Activated CD4-positive, alpha-beta T cell treated with anti-CD3 and anti-CD28 coated beads for 4 hours (primary cell): ENCODE measurements at regions not wholly inside any gene's neighbourhood (a gene's known extent, or its start where the extent isn't known, plus 50 kb on each side); places are given as distances from the start of the nearest gene placed in this dataset.

Source experiments
- DNase-seq, 2 donors: peaks; one replicate each; pipeline ENCODE4 v3.0.0-alpha.2; 2020

DNA sequence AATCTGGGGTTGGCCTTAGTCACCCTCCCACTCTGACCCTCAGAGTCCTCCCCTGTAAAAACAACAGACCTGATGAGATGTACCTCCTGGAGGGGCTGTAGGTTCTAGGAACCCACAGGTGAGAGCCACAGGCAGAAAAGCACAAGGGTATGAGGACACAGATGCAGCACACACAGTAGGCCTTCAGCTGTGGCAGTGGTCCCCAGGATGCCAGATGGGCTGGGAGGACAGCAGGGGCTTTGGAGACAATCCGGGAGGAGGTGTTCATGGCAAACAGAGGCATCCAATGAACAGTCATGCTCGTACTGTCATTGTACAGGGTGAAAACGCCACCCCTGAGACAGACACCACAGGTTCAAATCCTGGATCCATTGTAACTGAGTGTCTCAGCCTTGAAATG lies 463.1 kb downstream of the MATN1 start:
- DNase-seq: no peak

DNA sequence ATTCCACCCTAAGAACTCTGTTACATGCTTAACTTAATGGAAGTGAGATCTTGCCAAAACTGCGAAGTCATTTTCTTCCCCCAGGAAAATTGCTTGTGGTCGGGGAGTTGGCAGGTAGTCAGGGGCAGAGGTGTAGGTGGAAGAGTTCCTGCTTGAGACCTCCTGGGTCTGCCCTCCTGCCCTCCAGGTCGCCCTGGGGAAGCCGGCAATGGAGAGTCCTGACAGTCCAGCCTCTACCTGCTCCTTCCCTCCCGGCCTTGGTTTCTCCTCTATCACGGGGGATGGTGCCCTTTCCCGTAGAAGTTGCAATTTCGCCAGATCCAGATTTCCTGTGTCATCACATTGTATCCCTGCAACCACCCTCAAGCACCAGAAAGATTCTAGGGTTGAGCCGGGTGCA lies 463.8 kb downstream of the MATN1 start:
- DNase-seq: no peak

DNA sequence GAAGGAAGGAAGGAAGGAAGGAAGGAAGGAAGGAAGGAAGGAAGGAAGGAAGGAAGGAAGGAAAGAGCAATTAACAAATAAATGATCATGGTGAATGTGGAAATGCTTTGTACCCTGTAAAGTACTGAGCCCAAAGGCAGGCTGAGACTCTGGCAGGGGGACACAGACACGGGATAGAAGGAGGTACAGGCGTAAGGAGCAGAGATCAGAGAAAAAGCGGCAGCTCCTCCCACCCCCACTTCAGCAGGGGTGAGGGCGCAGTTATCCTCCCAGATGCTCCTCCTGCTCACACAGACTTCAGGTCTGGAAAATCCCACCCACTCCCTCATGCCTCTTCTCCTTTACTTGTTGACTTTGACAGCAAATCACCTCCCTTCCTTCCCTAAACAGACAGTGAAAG lies 464.5 kb downstream of the MATN1 start:
- DNase-seq: no peak

DNA sequence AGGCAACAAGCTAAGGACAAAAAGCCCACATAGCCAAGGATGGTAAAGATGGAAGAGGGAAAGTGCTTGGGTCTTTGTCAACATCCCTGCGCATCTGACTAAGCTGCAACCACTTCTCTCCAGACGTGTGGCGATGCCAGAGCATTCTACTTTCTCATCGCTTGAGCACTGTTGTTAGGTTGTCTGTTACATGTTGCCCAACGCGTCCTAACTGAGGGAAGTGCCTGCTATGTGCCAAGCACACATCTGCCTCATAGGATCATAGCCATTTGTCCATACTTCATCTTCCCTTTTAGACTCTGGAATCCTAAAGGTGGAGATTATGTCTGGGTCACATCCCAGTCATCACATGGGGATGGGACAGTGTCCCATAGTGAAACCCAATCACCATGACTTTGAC lies 464.9 kb downstream of the MATN1 start:
- no peak for DNase-seq

DNA sequence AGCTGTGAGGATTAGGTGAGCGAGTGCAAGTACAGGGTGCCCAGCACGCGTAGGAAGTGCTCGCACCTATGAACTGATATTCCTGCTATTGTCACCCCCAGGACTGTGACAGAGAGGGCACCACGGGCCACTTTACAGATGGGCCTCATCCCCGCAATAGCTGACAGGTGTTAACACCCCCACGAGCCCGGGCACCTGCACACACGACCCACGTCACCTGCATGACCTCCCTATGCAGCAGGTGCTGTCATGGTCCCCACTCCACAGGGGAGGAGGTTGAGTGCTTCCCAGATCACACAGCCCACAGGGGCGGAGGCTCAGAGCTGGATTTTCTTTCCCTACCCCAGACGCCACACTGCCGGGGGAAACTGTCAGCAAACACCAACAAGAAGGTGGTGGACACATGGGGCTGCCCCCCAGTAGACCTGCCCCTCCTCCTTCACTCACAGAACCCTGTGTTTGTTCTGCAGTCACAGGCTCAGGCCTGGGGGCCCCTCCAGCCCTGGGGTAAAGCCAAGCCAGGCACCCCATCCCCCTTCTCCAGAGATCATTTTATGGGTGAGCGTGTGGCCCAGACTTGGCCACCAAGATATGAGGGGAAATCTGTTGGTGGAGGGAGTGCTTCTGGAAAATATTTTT lies 465.5 kb downstream of the MATN1 start:
- DNase-seq: no peak

DNA sequence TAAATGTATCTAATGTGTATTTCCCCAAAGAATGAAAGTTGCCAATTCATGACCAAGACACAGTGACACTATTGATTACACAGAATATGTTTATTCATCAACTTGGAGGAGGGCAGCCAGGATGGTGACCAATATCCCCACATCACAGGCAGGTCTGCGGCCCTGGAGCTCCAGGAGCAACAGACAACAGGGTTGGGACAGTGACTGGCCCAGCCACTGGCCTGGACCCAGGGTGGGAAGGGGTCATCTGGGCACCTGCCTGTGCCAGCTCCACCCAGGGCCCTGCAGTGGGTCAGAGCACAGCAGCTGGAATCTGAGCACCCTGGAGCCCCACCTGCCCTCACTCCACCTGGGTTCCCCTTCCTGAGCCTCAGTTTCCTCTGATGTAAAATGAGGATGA lies 466.1 kb downstream of the MATN1 start:
- DNase-seq: no peak

DNA sequence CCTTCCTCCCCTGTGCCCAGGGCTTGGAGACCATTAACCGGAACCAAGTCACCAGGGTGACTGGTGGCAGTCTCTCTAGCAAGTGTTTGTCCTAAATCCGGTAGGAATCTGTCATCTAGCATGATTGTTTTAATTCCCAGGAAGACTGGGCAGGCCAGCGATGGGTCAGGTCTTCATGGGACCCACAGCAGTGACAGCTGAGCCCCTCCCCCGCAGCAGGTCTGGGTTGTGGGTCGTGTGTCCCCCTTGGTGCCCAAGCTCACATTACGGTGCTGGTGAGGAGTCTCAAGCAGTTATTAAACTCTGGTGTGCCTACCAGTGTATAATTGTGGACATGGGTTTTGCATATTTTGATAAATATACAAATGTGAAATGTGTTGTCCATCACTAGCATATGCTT lies 466.5 kb downstream of the MATN1 start:
- DNase-seq: no peak

DNA sequence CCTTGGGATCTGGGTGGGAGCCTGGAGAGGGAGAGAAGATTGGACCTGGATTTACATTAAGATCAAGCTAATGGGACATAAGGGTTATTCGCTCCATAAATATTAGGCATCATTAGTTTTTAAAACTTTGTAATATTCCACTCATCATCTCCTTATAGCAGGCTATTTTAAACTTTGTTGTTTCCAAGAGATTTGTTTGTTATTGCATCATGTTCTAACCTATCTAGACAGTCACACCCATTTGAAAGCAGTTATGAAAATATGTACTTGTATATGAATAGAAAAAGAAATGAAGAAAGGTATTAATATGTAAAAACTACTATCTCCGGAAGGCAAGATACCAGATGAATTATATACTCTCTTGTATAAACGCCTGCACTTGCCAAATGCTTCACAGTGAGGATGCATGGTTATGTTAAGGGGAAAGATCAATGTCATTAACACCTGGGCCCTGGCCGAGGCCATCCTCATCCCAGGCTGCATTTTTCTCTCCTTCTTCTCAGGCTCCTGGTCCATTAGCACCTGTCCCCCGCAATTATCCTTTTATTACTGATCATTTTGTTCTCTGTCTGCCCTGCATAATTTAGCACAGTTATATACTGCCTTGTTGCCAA lies 468.2 kb downstream of the MATN1 start:
- no peak for DNase-seq

DNA sequence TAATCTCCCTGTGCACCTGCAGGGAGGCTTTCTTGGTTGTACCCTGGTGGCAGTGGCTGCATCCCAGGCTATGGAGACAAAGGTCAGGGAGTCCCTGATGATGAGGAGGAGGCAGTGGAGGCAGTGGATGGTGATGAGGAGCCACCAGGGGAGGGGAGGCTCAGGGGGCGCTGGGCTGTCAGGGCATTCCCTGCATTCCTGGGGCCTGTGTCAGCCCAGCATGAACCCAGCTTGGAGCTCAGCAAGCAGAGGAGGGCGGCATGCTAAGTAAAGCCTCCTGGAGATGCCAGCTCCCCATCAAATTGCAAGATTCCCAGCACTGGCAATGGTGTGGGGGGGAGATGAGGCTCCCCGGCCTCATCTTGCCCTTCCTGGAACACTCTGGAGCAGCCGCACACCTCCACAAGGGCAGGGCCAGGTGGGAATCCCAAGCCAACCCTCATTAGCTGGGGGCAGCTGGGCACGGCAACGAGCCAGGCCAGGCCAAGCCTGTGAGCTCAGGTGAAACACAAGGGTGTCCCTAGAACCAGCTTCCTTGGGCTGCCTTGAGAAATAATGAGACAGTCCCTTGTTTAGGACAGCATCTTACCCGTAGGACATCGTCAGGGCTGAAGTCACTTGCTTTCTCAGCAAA lies 469.5 kb downstream of the MATN1 start:
- no peak for DNase-seq

DNA sequence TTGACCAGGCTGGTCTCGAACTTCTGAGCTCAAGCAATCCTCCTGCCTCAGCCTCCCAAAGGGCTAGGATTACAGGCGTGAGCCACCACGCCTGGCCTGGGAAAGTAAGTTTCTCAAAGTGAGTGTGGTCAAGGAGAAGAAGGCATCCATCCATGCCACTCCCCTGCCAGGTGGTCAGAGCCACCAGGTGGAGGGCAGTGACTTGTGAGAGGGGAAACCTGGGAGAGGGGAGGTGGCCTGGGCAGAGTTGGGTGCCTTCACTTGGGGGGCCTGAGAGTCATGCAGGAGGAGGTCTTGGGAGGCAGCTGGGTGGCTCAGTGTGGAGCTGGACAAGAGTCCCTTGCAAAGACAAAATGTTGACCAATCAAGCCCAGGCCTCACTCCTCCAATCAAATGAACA lies 470.0 kb downstream of the MATN1 start:
- no peak for DNase-seq

DNA sequence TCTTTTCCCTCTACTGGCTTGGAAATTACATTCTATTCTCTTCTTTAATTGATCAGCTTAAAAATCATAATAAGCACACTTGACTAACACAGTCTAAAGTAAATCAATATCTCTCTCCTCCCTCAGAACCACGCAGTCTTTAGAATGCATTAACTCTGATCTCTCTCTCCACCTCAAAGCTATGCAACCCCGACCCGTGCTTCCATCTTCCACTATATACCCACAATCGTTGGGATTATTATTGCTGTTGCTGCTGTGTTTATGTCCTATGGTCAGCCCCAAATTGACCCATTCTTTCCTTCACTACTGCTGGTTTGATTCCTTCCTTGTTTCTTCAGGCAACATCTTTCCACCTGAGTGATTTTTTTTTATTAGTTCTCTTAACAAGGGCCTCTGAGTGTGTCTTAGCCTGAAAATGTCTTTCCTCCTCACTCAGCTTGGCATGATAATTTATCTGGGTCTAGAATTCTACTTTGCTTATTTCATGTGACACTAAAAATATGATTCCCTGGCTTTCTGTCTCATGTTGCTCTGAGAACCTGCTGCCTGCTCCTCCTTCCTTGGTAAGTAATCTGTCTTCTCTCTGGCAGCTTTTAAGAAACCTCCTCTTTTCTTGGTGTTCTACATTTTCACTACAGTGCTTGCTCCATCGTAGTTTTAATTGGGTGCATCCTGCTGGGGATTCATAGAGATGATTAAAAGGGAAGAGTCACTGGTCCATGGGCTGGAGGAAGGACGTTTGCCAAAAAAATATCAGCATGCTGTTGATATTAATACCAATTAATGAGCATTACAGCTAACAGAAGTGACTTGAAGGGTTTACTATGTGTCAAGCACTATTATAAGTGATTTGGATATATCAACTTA lies 472.2 kb downstream of the MATN1 start:
- no peak for DNase-seq

DNA sequence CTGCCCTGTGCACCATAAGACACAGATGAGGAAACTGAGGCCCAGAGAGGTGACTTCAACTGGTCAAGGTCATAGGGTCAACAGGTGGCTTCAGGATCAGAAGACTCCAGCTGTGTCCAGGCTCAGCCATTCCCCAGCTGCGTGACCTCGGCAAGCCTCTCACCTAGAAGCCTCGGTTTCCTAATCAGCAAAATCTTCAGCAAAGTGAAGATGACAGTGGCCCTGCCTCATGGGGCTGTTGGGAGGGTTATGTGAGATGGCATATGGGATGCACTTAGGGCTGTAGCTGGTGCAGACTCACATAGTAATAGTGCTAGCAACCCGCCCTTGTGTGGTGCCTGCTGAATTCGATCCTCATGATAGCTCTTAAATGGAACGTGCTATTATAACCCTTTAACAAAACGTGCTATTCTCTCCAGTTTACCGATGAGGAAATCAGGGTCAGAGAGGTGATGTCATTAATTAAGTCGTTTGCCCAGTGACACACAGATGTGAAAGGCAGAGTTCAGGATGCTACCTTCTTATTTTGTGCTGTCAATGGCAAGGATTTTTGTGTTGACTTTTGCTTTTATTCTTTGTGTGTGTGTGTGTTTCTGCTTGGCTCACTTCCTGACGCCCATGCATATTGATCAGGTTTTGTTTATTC lies 472.9 kb downstream of the MATN1 start:
- no peak for DNase-seq

DNA sequence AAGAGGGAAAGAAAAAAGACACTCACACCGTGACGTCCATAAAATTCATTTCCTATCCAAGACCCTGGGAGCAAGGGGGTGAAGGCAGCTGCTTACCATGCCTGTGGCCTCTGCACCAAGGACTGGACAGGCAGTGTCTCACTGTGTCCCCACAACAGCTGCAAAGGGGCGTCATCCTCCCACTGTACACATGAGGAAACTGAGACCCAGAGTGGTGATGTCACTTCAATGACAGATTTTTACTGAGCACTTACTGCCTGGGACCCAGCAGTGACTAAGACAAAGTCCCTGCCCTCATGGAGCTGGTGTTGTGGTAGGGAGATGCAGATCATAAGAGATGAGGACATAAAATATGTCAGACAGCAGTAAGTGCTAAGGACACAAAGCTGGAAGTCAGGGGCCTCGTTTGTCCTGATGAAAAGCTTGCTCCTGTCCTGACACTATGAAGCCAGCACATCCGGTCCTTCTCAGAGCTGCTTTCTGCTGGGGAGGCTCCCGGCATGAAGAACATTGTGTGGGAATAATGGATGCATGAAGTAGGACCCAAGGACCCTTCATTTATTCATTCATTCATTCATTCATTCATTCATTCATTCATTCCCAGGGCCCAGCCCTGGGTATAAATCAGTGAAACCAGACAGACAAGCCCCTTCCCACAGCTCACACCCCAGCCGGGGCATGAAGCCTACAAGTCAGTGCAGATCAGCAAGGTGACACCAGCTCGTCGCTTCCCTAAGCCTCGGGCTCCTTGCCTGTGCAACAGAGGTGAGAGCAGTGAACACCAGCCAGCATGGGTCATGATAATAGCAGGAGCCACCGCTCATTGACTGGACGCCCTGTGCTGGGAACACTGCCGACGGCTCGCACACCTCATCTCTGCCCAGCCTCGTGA lies 473.7 kb downstream of the MATN1 start:
- DNase-seq: no peak

DNA sequence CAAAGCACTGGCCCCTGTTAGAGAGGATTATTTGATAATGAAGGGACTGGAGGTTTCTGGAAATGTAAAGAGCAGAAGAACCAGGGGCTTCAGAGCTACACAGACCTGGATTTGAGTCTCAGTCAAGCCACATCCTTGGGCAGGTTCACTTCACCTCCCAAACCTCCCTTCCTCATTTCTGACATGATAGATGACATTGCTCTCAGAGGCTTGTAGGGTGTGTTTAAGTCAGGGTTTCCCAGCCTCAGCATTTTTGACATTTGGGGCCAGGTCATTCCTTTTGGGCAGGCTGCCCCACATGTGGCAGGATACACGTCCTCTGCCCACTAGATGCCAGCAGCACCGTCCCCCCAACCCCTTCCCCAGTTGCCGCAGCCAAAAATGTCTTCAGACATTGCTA lies 474.6 kb downstream of the MATN1 start:
- DNase-seq: no peak

DNA sequence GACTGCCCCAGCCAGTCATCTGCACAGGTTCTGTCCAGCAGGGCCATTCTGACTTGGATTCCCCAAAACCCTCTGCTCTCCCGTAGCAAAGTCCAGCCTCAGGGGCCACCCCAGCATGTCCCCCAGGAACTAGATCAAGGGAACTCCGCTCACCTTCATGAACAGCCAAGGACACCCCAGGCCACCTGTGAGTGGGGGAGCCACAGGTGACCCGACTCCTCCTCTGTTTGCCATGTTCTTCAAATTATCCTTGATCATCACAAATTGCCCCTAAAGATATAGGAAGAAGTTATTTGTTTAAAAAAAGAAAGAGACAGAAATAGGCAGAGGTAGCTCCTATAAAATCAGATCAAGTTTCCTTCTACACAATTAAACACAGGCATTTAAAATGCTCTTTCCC lies 475.0 kb downstream of the MATN1 start:
- DNase-seq: no peak

DNA sequence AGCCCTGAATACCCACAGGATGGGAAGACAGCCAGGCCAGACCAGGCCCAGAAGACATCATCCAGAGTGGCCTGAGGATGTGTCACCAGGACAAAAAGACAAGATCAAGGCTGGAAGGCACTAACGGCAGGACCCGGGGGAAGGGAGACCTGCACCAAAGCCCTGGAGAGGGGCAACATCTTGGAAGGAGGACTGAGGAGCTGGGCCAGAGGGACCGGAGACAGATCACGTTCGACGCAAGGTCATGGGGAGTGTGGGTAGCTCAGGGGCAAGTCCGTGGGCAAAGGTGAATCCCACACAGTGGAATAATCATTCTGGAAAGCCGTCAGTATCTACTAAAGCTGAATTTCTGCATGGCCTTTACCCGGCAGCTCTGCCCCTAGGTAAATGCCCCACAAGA lies 478.6 kb downstream of the MATN1 start:
- no peak for DNase-seq

DNA sequence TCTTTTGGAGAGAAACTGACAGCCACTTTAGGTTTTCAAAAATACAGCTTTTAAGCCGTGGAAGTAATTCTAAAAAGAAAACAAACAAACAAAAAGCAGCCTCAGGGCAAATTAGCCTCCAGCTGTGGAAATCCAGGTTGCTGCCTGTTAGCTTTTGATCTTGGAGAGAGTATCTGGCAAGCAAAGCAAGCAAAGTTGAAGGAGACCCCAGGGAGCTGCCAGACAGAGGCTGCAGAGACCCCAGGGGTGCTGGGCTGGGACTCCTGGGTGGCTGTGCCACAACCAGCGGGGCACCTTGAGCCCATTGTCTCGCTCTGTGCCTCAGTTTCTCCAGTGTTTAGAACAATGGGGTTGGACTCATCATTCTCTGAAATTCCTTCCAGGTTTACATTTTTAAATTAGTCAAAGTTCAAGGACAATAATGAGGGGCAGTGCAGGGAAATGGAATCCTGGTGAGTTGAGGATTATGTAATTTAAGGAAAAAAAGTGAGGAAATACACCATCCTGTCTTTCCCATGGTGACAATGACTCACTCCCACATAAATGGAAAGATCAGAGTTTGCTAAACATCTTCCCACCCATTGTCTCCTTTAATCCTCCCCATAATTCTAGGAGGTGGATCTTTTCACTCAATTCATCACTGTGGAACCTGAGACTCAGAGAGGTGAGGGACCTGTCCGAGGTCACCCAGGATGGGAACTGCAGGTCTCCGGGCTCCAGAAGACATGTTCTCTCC lies 480.5 kb downstream of the MATN1 start:
- no peak for DNase-seq

DNA sequence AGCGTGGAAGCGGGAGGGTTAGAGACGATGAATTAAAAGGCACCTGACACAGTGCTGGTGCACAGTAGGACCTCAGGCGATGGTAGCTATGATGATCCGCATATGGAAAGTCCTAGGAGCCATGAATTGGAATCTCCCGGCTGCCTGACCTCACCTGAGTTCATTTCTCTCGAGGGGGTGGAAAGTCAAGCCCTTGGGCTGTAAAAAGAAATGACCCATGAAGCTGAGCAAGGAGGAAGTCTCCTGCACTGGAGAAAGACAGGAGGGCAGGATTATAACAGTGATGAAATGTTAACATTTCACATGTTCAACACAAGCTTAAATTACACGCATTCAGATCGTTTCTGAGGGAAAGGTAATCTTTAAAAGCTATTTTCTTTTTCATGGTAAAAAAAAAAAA lies 481.2 kb downstream of the MATN1 start:
- no peak for DNase-seq

DNA sequence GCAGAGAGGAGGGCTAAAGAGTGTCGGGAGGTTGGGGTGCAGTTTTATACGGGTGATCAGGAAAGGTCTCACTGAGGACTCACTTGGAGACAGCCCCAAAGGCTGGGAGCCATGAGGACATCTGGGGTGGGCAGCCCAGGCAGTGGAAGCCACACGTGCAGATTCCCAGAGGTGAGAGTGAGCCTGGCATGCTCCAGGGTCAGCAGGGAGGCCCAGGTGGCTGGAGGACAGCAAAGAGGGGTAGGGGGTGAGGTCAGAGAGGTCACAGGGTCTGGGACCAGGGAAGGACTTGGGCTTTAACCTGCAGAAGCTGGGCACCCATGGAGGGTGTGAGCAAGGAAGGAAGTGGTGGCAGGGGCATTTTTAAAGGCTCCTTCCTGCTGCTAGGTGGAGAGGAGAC lies 481.7 kb downstream of the MATN1 start:
- DNase-seq: no peak

DNA sequence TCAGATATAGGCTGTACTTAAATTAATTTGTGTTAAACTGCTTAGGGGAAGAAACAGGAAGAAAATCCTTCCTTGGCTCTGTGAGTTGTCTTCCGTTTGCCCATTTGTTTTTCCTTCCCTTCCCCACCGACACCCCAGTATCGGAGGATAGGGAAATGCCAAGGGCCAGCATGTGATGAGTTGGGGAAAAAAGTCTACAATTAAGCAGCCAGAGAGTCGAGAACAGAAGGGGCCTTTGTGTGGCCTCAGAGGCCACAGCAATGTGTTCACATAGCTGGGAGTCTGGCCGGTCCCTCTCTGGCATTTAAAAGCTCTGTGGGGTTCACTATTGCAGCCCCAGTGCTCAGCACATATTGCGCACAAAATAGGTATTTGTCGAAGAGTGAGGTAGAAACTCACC lies 489.3 kb downstream of the MATN1 start:
- no peak for DNase-seq

DNA sequence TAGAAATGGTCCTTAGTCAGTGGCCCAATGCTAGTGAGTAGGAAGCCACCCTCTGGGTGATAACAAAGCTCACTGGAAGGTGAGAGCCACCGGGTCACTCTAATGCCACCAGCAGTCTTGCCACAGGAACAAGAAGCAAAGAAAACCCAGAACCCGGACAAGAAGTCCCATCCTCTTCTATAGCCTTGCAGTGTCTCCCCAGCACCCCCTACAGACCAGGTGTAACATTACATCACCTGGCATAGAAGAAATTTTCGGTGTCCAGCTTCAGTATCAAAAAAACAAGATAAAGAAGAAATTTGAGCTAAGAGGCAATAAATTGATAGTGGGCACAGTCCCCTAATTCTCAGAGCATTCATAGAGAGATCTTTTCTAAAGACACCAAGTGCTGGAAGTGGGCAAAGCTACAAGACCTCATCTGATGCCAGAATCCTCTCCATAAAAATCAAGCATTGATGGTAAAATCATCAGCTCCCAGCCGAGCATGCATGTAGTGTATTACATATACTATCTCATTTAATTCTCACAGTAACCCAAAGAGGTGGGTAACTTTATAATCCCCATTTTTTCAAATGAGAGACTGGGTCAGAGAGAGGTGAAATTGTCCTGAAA lies 491.0 kb downstream of the MATN1 start:
- peak in 1 of 2 donors; percentile 10 for DNase-seq
